IMR-90 (cell line): ENCODE measurements at regions not wholly inside any gene's neighbourhood (a gene's known extent, or its start where the extent isn't known, plus 50 kb on each side); places are given as distances from the start of the nearest gene placed in this dataset.

Experiments
- ATAC-seq: fragments of 200-7000 bp; cut with Tn5 transposase; 2 replicates; pipeline ENCODE4 v1.9.1; 2020; ENCODE audit warnings: low read depth, mild to moderate bottlenecking, moderate library complexity
- BruUV-seq: library from RNA; stranded (reverse); fragments of 400-500 nt; replicated peaks from 2 replicates; lab custom pipeline; 2021; lab: Mats Ljungman, UMichigan
- CTCF ChIA-PET: fragments of 300-600 bp; formaldehyde crosslinking; extraction: SDS; loops from one replicate; lab custom pipeline; 2021; ENCODE audit warnings: antibody characterized with exemption; lab: Yijun Ruan, JAX
- POLR2A ChIA-PET: fragments of 300-600 bp; sonication (Branson Sonifier 250); formaldehyde crosslinking; loops from one replicate; lab custom pipeline; 2022; ENCODE audit warnings: antibody characterized with exemption; ENCODE audit not compliant: unreplicated experiment; lab: Charles Lee
- DNase-seq: peaks from one replicate; pipeline ENCODE4 v3.0.0; 2013
- H2AFZ ChIP-seq: replicated peaks from 2 replicates; pipeline ENCODE3; 2013; ENCODE audit warnings: low read length, mild to moderate bottlenecking; ENCODE audit not compliant: poor library complexity
- H2AK5ac ChIP-seq: 2 replicates; pipeline ENCODE4 v1.6.1; 2013; ENCODE audit warnings: low read depth, low read length, inconsistent platforms
- H2AK9ac ChIP-seq: replicated peaks from 2 replicates; pipeline ENCODE3; 2013; ENCODE audit warnings: mild to moderate bottlenecking, low read depth, low read length, moderate library complexity; ENCODE audit not compliant: poor library complexity
- H2BK120ac ChIP-seq: 2 replicates; pipeline ENCODE4 v1.6.1; 2013; ENCODE audit warnings: low read depth, low read length, inconsistent platforms
- H2BK15ac ChIP-seq: 3 replicates; pipeline ENCODE4 v1.6.1; 2013; ENCODE audit warnings: low read depth, low read length, inconsistent platforms
- H2BK20ac ChIP-seq: 2 replicates; pipeline ENCODE4 v1.6.1; 2013; ENCODE audit warnings: low read depth, mild to moderate bottlenecking, inconsistent platforms, low read length, moderate library complexity
- H2BK5ac ChIP-seq: 2 replicates; pipeline ENCODE4 v1.6.1; 2013; ENCODE audit warnings: mild to moderate bottlenecking, low read depth, low read length, inconsistent platforms; ENCODE audit not compliant: poor library complexity, severe bottlenecking
- H3K14ac ChIP-seq: replicated peaks from 2 replicates; pipeline ENCODE4 v1.6.1; 2013; ENCODE audit warnings: low read depth, low read length, inconsistent platforms
- H3K18ac ChIP-seq: 2 replicates; pipeline ENCODE4 v1.6.1; 2013; ENCODE audit warnings: low read depth, low read length, control low read depth
- H3K23ac ChIP-seq: 2 replicates; pipeline ENCODE4 v1.6.1; 2013; ENCODE audit warnings: low read depth, low read length, inconsistent platforms
- H3K27ac ChIP-seq: 2 replicates; pipeline ENCODE4 v1.5.1; 2013; ENCODE audit warnings: mild to moderate bottlenecking, control low read depth, low read length; ENCODE audit not compliant: insufficient read depth
- H3K27me3 ChIP-seq: 2 replicates; pipeline ENCODE4 v1.6.1; 2013; ENCODE audit warnings: low read length; ENCODE audit not compliant: control insufficient read depth, insufficient read depth
- H3K36me3 ChIP-seq: 2 replicates; pipeline ENCODE4 v1.6.1; 2013; ENCODE audit warnings: low read length, mixed read lengths; ENCODE audit not compliant: control insufficient read depth, insufficient read depth
- H3K4ac ChIP-seq: 2 replicates; pipeline ENCODE4 v1.6.1; 2013; ENCODE audit warnings: low read depth, low read length, inconsistent platforms
- H3K4me1 ChIP-seq: 2 replicates; pipeline ENCODE4 v1.6.1; 2013; ENCODE audit warnings: low read length, mixed read lengths; ENCODE audit not compliant: control insufficient read depth, insufficient read depth
- H3K4me2 ChIP-seq: 2 replicates; pipeline ENCODE4 v1.6.1; 2013; ENCODE audit warnings: low read depth, mild to moderate bottlenecking, control low read depth, low read length, moderate library complexity
- H3K4me3 ChIP-seq: 2 replicates; pipeline ENCODE4 v1.5.1; 2013; ENCODE audit warnings: low read depth, mild to moderate bottlenecking, control low read depth, low read length, moderate library complexity; ENCODE audit not compliant: insufficient read depth
- H3K56ac ChIP-seq: 2 replicates; pipeline ENCODE4 v1.6.1; 2013; ENCODE audit warnings: low read length, inconsistent platforms; ENCODE audit not compliant: insufficient read depth; ENCODE audit errors: extremely low read depth
- H3K79me1 ChIP-seq, 2 experiments: 2 replicates each; pipeline ENCODE4 v1.6.1; 2013; ENCODE audit warnings: low read length in 2 of 2, inconsistent platforms in 1 of 2, low read depth in 1 of 2
- H3K9ac ChIP-seq: 2 replicates; pipeline ENCODE4 v1.6.1; 2013; ENCODE audit warnings: low read depth, low read length, control low read depth
- H3K9me1 ChIP-seq: 2 replicates; pipeline ENCODE4 v1.6.1; 2013; ENCODE audit warnings: low read length, inconsistent platforms; ENCODE audit not compliant: insufficient read depth
- H3K9me3 ChIP-seq: 2 replicates; pipeline ENCODE4 v1.6.1; 2013; ENCODE audit warnings: low read length; ENCODE audit not compliant: control insufficient read depth, insufficient read depth
- H4K20me1 ChIP-seq: 2 replicates; pipeline ENCODE4 v1.6.1; 2013; ENCODE audit warnings: low read length, inconsistent platforms; ENCODE audit not compliant: insufficient read depth
- H4K5ac ChIP-seq: 2 replicates; pipeline ENCODE4 v1.6.1; 2013; ENCODE audit warnings: mild to moderate bottlenecking, low read depth, low read length, control low read depth
- H4K8ac ChIP-seq, 2 experiments: 2 replicates each; pipeline ENCODE4 v1.6.1; 2013; ENCODE audit warnings: low read depth in 2 of 2, low read length in 2 of 2, control low read depth in 1 of 2, inconsistent platforms in 1 of 2
- H4K91ac ChIP-seq: 2 replicates; pipeline ENCODE4 v1.6.1; 2013; ENCODE audit warnings: low read depth, low read length, inconsistent platforms; ENCODE audit not compliant: insufficient read depth
- BHLHE40 ChIP-seq: fragments of 150-350 bp; IDR thresholded peaks from 2 replicates; pipeline ENCODE4 v1.6.1; 2016; ENCODE audit warnings: mild to moderate bottlenecking, low read depth, low read length
- CEBPB ChIP-seq: IDR thresholded peaks from 2 replicates; pipeline ENCODE4 v1.6.1; 2012; ENCODE audit warnings: low read depth, low read length, improper control_type of control experiment
- CHD1 ChIP-seq: IDR thresholded peaks from 2 replicates; pipeline ENCODE4 v1.6.1; 2012; ENCODE audit warnings: low read depth, low read length, improper control_type of control experiment
- CTCF ChIP-seq: conservative IDR thresholded peaks from 2 replicates; pipeline ENCODE4 v1.5.1; 2012; ENCODE audit warnings: mild to moderate bottlenecking, low read depth, low read length, improper control_type of control experiment
- NFE2L2 ChIP-seq: fragments of 150-350 bp; IDR thresholded peaks from 2 replicates; pipeline ENCODE4 v1.6.1; 2016; ENCODE audit warnings: low read depth, mild to moderate bottlenecking, low read length
- POLR2A ChIP-seq: IDR thresholded peaks from 2 replicates; pipeline ENCODE4 v1.6.1; 2012; ENCODE audit warnings: mild to moderate bottlenecking, low read depth, low read length
- RAD21 ChIP-seq: IDR thresholded peaks from 2 replicates; pipeline ENCODE4 v1.6.1; 2012; ENCODE audit warnings: low read length, improper control_type of control experiment
- RCOR1 ChIP-seq: IDR thresholded peaks from 2 replicates; pipeline ENCODE4 v1.6.1; 2012; ENCODE audit warnings: mild to moderate bottlenecking, low read length, improper control_type of control experiment; ENCODE audit not compliant: insufficient replicate concordance
- USF2 ChIP-seq: fragments of 150-350 bp; IDR thresholded peaks from 2 replicates; pipeline ENCODE4 v1.6.1; 2017; ENCODE audit warnings: mild to moderate bottlenecking, antibody characterized with exemption, low read length, low read depth
- dilution Hi-C: fragments of 300-500 bp; cut with HindIII; formaldehyde crosslinking; loops from one replicate; pipeline ENCODE4 v1.14.3; 2018; ENCODE audit warnings: low sequenced_read_pairs; ENCODE audit not compliant: unreplicated experiment
- in situ Hi-C: fragments of 300-500 bp; cut with MboI; formaldehyde crosslinking; loops from 3 replicates; pipeline ENCODE4 v1.14.3; 2019; ENCODE audit warnings: low sequenced_read_pairs, inconsistent platforms, mixed read lengths
- intact Hi-C: fragments of 100-400 bp; cut with micrococcal nuclease; formaldehyde crosslinking; loops from 2 replicates; pipeline ENCODE4 v1.10.0; 2022

- CTCF ChIA-PET: no interaction called here
- H3K4me3 ChIP-seq: no peak overlapping the region
- POLR2A ChIA-PET: no interaction called here
- H3K27me3 ChIP-seq: no peaks in the 10 kb centered on the region
- no peak overlapping the region for H3K14ac ChIP-seq
- H2BK120ac ChIP-seq: no peak overlapping the region
- intact Hi-C loops (no loop called here), in situ Hi-C loops (no loop called here), dilution Hi-C loops (no loop called here)
- H2AK5ac ChIP-seq: no peak overlapping the region
- TF ChIP-seq POLR2A: no peak
- no peak for TF ChIP-seq RAD21
- no peak for TF ChIP-seq CHD1
- no peak for TF ChIP-seq USF2
- TF ChIP-seq RCOR1: no peak
- no peak for TF ChIP-seq CEBPB
- TF ChIP-seq CTCF: no peak
- no peak for TF ChIP-seq BHLHE40
- TF ChIP-seq NFE2L2: no peak
- no peak overlapping the region for H2BK15ac ChIP-seq
- no peaks in the 10 kb centered on the region for H3K9me3 ChIP-seq
- DNase-seq: no peak
- no peaks in the 10 kb centered on the region for H3K79me1 ChIP-seq
- no peak overlapping the region for H3K9ac ChIP-seq
- ATAC-seq: no peak
- no peak overlapping the region for H2AK9ac ChIP-seq
- H4K5ac ChIP-seq: no peak overlapping the region
- no TSS peak for BruUV-seq
- H3K36me3 ChIP-seq: no peaks in the 10 kb centered on the region
- H4K8ac ChIP-seq: no peak overlapping the region
- no peaks in the 10 kb centered on the region for H3K9me1 ChIP-seq
- no peak overlapping the region for H2AFZ ChIP-seq
- no peak overlapping the region for H2BK20ac ChIP-seq
- H3K4me2 ChIP-seq: no peak overlapping the region
- H3K4me1 ChIP-seq: no peaks in the 10 kb centered on the region
- no peak overlapping the region for H3K27ac ChIP-seq
- no peak overlapping the region for H2BK5ac ChIP-seq
- H3K56ac ChIP-seq: no peak overlapping the region
- H3K23ac ChIP-seq: no peak overlapping the region
- H3K4ac ChIP-seq: no peak overlapping the region
- no peaks in the 10 kb centered on the region for H4K20me1 ChIP-seq
- no peak overlapping the region for H4K91ac ChIP-seq
- no peak overlapping the region for H3K18ac ChIP-seq
These were observed 405.7 kb upstream of the NCAM2 start for GRCh38 chr21:20592463-20592862.
